Urinary bladder (tissue), 3 donors: ENCODE measurements at regions not wholly inside any gene's neighbourhood (a gene's known extent, or its start where the extent isn't known, plus 50 kb on each side); places are given as distances from the start of the nearest gene placed in this dataset.
"Not testable (repeated sequence)": the region's sequence is repeated elsewhere in the genome, so short reads cannot be mapped to it uniquely, and the experiment has no call there.

ENCODE experiments used
- DNase-seq: peaks from one replicate; pipeline ENCODE4 v3.0.0-alpha.2; 2015; ENCODE audit errors: extremely low spot score
- H3K27ac ChIP-seq: one replicate; pipeline ENCODE4 v1.5.1; 2013; ENCODE audit warnings: low read depth, mild to moderate bottlenecking, moderate library complexity
- H3K36me3 ChIP-seq: one replicate; pipeline ENCODE4 v1.6.1; 2013; ENCODE audit warnings: mild to moderate bottlenecking, moderate library complexity; ENCODE audit not compliant: insufficient read depth
- H3K4me1 ChIP-seq: one replicate; pipeline ENCODE4 v1.6.1; 2013; ENCODE audit warnings: mild to moderate bottlenecking, moderate library complexity; ENCODE audit not compliant: insufficient read depth
- H3K4me3 ChIP-seq: one replicate; pipeline ENCODE4 v1.5.1; 2013; ENCODE audit warnings: low read depth, low read length
- WGBS: extraction: QIAGEN DNeasy Blood & Tissue Kit; methylation state at CpG from one replicate; pipeline ENCODE4 v1.1.7; 2013; 5-methylcytosine and 5-hydroxymethylcytosine counted together
- donor health status: healthy with polysubstance abuse.
- donor health status: healthy.

GRCh38 chr4:57318703-57319102, 208.5 kb upstream of the IGFBP7 start:
- Histone ChIP-seq H3K27ac (no peak overlapping the region), H3K4me3 (no peak overlapping the region), H3K4me1 (no peaks in the 10 kb centered on the region), H3K36me3 (no peaks in the 10 kb centered on the region)
- 86% methylated on average over 2 of the region's 2 CpGs for WGBS
- no peak for DNase-seq

GRCh38 chr4:57314636-57315035, 204.5 kb upstream of the IGFBP7 start:
- Histone ChIP-seq H3K4me3 (no peak overlapping the region), H3K4me1 (no peaks in the 10 kb centered on the region), H3K36me3 (no peaks in the 10 kb centered on the region), H3K27ac (no peak overlapping the region)
- DNase-seq = no peak
- 57% methylated on average over 5 of the region's 5 CpGs for WGBS

GRCh38 chr4:57312296-57312695, 202.1 kb upstream of the IGFBP7 start:
- no peak overlapping the region for H3K4me3 ChIP-seq
- H3K4me1 ChIP-seq = no peaks in the 10 kb centered on the region
- H3K36me3 ChIP-seq = no peaks in the 10 kb centered on the region
- no peak overlapping the region for H3K27ac ChIP-seq
- DNase-seq = no peak
- WGBS = 70% methylated on average over 1 of the region's 1 CpG

GRCh38 chr4:57309658-57310057, 199.5 kb upstream of the IGFBP7 start:
- no peak for DNase-seq
- Histone ChIP-seq H3K27ac (no peak overlapping the region), H3K36me3 (no peaks in the 10 kb centered on the region), H3K4me1 (no peaks in the 10 kb centered on the region), H3K4me3 (no peak overlapping the region)
- WGBS = 78% methylated on average over 1 of the region's 1 CpG

GRCh38 chr4:57308301-57308700, 198.1 kb upstream of the IGFBP7 start:
- WGBS = 77% methylated on average over 2 of the region's 2 CpGs
- no peak for DNase-seq

GRCh38 chr4:57305836-57306235, 195.7 kb upstream of the IGFBP7 start:
- no peak for DNase-seq
- Histone ChIP-seq H3K27ac (no peak overlapping the region), H3K4me1 (no peaks in the 10 kb centered on the region), H3K36me3 (no peaks in the 10 kb centered on the region), H3K4me3 (no peak overlapping the region)
- 85% methylated on average over 5 of the region's 5 CpGs for WGBS

More at GRCh38 chr4:57308301-57308700, 198.1 kb upstream of the IGFBP7 start:
- H3K27ac ChIP-seq = no peak overlapping the region
- H3K36me3 ChIP-seq = no peaks in the 10 kb centered on the region
- H3K4me3 ChIP-seq = no peak overlapping the region
- no peaks in the 10 kb centered on the region for H3K4me1 ChIP-seq

GRCh38 chr4:57303012-57303751, 193.0 kb upstream of the IGFBP7 start:
- no peaks in the 10 kb centered on the region for H3K36me3 ChIP-seq
- WGBS = 61% methylated on average over 14 of the region's 14 CpGs
- no peak overlapping the region for H3K4me3 ChIP-seq
- no peaks in the 10 kb centered on the region for H3K4me1 ChIP-seq
- H3K27ac ChIP-seq = no peak overlapping the region
- DNase-seq = no peak

- H3K4me1 ChIP-seq, H3K4me3 ChIP-seq, H3K27ac ChIP-seq, DNase-seq, H3K36me3 ChIP-seq: not testable (repeated sequence)
- 88% methylated on average over 23 of the region's 23 CpGs for WGBS
These were observed 190.1 kb upstream of the IGFBP7 start for GRCh38 chr4:57300300-57300699.

- 78% methylated on average over 3 of the region's 3 CpGs for WGBS
- H3K27ac ChIP-seq = no peak overlapping the region
- no peak overlapping the region for H3K4me3 ChIP-seq
- no peaks in the 10 kb centered on the region for H3K4me1 ChIP-seq
- DNase-seq = no peak
- no peaks in the 10 kb centered on the region for H3K36me3 ChIP-seq
These were observed 181.7 kb upstream of the IGFBP7 start for GRCh38 chr4:57291911-57292310.

GRCh38 chr4:57287687-57288604, 177.8 kb upstream of the IGFBP7 start:
- Histone ChIP-seq H3K4me3 (no peak overlapping the region), H3K36me3 (no peaks in the 10 kb centered on the region), H3K4me1 (no peaks in the 10 kb centered on the region), H3K27ac (no peak overlapping the region)
- DNase-seq = no peak
- 58% methylated on average over 5 of the region's 5 CpGs for WGBS

- Histone ChIP-seq H3K27ac (no peak overlapping the region), H3K4me3 (no peak overlapping the region), H3K4me1 (no peaks in the 10 kb centered on the region), H3K36me3 (no peaks in the 10 kb centered on the region)
- 65% methylated on average over 1 of the region's 1 CpG for WGBS
- no peak for DNase-seq
These were observed 172.7 kb upstream of the IGFBP7 start for GRCh38 chr4:57282933-57283310.

- no peaks in the 10 kb centered on the region for H3K36me3 ChIP-seq
- no peak overlapping the region for H3K27ac ChIP-seq
- 64% methylated on average over 2 of the region's 2 CpGs for WGBS
- no peak overlapping the region for H3K4me3 ChIP-seq
- no peaks in the 10 kb centered on the region for H3K4me1 ChIP-seq
- no peak for DNase-seq
These were observed 170.3 kb upstream of the IGFBP7 start for GRCh38 chr4:57280481-57280880.

- no peak overlapping the region for H3K4me3 ChIP-seq
- H3K4me1 ChIP-seq = no peaks in the 10 kb centered on the region
- DNase-seq = no peak
- no peaks in the 10 kb centered on the region for H3K36me3 ChIP-seq
- no peak overlapping the region for H3K27ac ChIP-seq
- 83% methylated on average over 6 of the region's 6 CpGs for WGBS
These were observed 168.6 kb upstream of the IGFBP7 start for GRCh38 chr4:57278780-57279179.

- WGBS = 95% methylated on average over 2 of the region's 2 CpGs
- no peaks in the 10 kb centered on the region for H3K4me1 ChIP-seq
- H3K27ac ChIP-seq = no peak overlapping the region
- no peaks in the 10 kb centered on the region for H3K36me3 ChIP-seq
- no peak overlapping the region for H3K4me3 ChIP-seq
- no peak for DNase-seq
These were observed 163.9 kb upstream of the IGFBP7 start for GRCh38 chr4:57274082-57274481.
